MM.1S (cell line): ENCODE measurements at regions not wholly inside any gene's neighbourhood (a gene's known extent, or its start where the extent isn't known, plus 50 kb on each side); places are given as distances from the start of the nearest gene placed in this dataset.

Experiments used
- DNase-seq: peaks from one replicate; pipeline ENCODE4 v3.0.0-alpha.2; 2015
- H2AFZ ChIP-seq: fragments of 300-600 bp; sonication (generic); 2 replicates; pipeline ENCODE4 v1.6.0; 2016; ENCODE audit warnings: antibody characterized with exemption, low read length
- H3F3A ChIP-seq: fragments of 300-600 bp; sonication (generic); 2 replicates; pipeline ENCODE4 v1.6.1; 2016; ENCODE audit warnings: mild to moderate bottlenecking, antibody characterized with exemption, low read length, moderate library complexity, mixed read lengths; ENCODE audit not compliant: insufficient read depth
- H3K27ac ChIP-seq: fragments of 300-600 bp; sonication (generic); 2 replicates; pipeline ENCODE4 v1.5.1; 2016; ENCODE audit warnings: mild to moderate bottlenecking, low read length
- H3K27me3 ChIP-seq: fragments of 300-600 bp; sonication (generic); replicated peaks from 2 replicates; pipeline ENCODE4 v1.6.0; 2016; ENCODE audit warnings: low read length; ENCODE audit not compliant: insufficient read depth
- H3K36me3 ChIP-seq: fragments of 300-600 bp; sonication (generic); replicated peaks from 2 replicates; pipeline ENCODE4 v1.6.1; 2016; ENCODE audit warnings: mild to moderate bottlenecking, low read length, mixed read lengths; ENCODE audit not compliant: insufficient read depth
- H3K4me1 ChIP-seq: fragments of 300-600 bp; sonication (generic); 2 replicates; pipeline ENCODE4 v1.6.1; 2016; ENCODE audit warnings: low read length, mixed read lengths
- H3K4me2 ChIP-seq: fragments of 300-600 bp; sonication (generic); 2 replicates; pipeline ENCODE4 v1.6.0; 2016; ENCODE audit warnings: low read depth, low read length
- H3K4me3 ChIP-seq: fragments of 300-600 bp; sonication (generic); 2 replicates; pipeline ENCODE4 v1.5.1; 2016; ENCODE audit warnings: low read length, mixed read lengths
- H3K79me2 ChIP-seq: fragments of 300-600 bp; sonication (generic); 2 replicates; pipeline ENCODE4 v1.6.1; 2016; ENCODE audit warnings: mixed run types, low read length, mixed read lengths
- H3K9ac ChIP-seq: fragments of 300-600 bp; sonication (generic); 2 replicates; pipeline ENCODE4 v1.6.1; 2016; ENCODE audit warnings: low read length, mixed read lengths
- H3K9me2 ChIP-seq: fragments of 300-600 bp; sonication (generic); replicated peaks from 2 replicates; pipeline ENCODE4 v1.6.1; 2016; ENCODE audit warnings: mild to moderate bottlenecking, low read length, mixed read lengths; ENCODE audit not compliant: insufficient read depth
- H3K9me3 ChIP-seq: fragments of 300-600 bp; sonication (generic); replicated peaks from 2 replicates; pipeline ENCODE4 v1.6.1; 2016; ENCODE audit warnings: mild to moderate bottlenecking, low read length, mixed read lengths; ENCODE audit not compliant: insufficient read depth
- H4K20me1 ChIP-seq: fragments of 300-600 bp; sonication (generic); 2 replicates; pipeline ENCODE4 v1.6.1; 2016; ENCODE audit warnings: mild to moderate bottlenecking, low read length, moderate library complexity, mixed read lengths; ENCODE audit not compliant: insufficient read depth
- CTCF ChIP-seq: fragments of 300-600 bp; sonication (generic); IDR thresholded peaks from 2 replicates; pipeline ENCODE4 v1.5.1; 2016; ENCODE audit warnings: antibody characterized with exemption, low read length, mixed read lengths
- EZH2 ChIP-seq: fragments of 300-600 bp; sonication (generic); optimal IDR thresholded peaks from 2 replicates; pipeline ENCODE3; 2017; ENCODE audit warnings: low read depth, mild to moderate bottlenecking, antibody characterized with exemption, low read length, mixed read lengths
- EZH2phosphoT487 ChIP-seq: fragments of 300-600 bp; sonication (generic); IDR thresholded peaks from 2 replicates; pipeline ENCODE4 v1.6.1; 2018; ENCODE audit warnings: antibody characterized with exemption, low read length

DNA sequence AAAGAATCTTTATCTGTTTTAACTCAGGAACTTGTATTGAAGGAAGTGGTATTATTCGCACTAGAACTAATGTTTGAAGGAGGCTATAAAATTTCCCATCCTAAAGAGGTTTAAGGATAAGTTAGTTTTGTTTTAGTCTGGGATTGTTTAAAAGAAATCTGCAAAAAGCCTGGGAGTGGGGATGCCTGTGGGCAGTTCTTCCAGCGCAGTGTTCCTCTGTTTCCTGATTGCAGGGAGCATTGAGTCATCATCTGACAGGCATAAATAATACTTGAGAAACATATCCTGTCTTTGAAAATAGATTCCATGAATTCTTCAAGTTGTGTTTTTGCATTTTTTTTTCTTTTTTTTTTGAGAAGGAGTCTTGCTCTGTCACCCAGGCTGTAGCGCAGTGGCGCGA lies 350.8 kb upstream of the PTBP2 start:
- H3K9me2 ChIP-seq, result no peaks in the 10 kb centered on the region
- H3K36me3 ChIP-seq, result no peaks in the 10 kb centered on the region
- no peaks in the 10 kb centered on the region for H3K79me2 ChIP-seq
- no peaks in the 10 kb centered on the region for H3K4me1 ChIP-seq
- no peak for TF ChIP-seq EZH2
- TF ChIP-seq CTCF, result no peak
- TF ChIP-seq EZH2phosphoT487, result no peak
- H2AFZ ChIP-seq, result no peak overlapping the region
- H3K9ac ChIP-seq, result no peak overlapping the region
- no peak overlapping the region for H3K4me2 ChIP-seq
- H3K4me3 ChIP-seq, result no peak overlapping the region
- H3F3A ChIP-seq, result no peaks in the 10 kb centered on the region
- no peaks in the 10 kb centered on the region for H3K9me3 ChIP-seq
- H3K27ac ChIP-seq, result no peak overlapping the region
- H4K20me1 ChIP-seq, result no peaks in the 10 kb centered on the region
- no peaks in the 10 kb centered on the region for H3K27me3 ChIP-seq
- no peak for DNase-seq

GRCh38 chr1:96372881-96373280 lies 348.7 kb upstream of the PTBP2 start:
- Histone ChIP-seq H3K9me3 (no peaks in the 10 kb centered on the region), H4K20me1 (no peaks in the 10 kb centered on the region), H3K36me3 (no peaks in the 10 kb centered on the region), H3K4me2 (no peak overlapping the region), H3K4me3 (no peak overlapping the region), H2AFZ (no peak overlapping the region), H3K27ac (no peak overlapping the region), H3K4me1 (no peaks in the 10 kb centered on the region), H3F3A (no peaks in the 10 kb centered on the region), H3K9me2 (no peaks in the 10 kb centered on the region), H3K79me2 (no peaks in the 10 kb centered on the region), H3K9ac (no peak overlapping the region), H3K27me3 (no peaks in the 10 kb centered on the region)
- no peak for DNase-seq
- no peak for TF ChIP-seq EZH2phosphoT487
- TF ChIP-seq CTCF, result no peak
- TF ChIP-seq EZH2, result no peak

DNA sequence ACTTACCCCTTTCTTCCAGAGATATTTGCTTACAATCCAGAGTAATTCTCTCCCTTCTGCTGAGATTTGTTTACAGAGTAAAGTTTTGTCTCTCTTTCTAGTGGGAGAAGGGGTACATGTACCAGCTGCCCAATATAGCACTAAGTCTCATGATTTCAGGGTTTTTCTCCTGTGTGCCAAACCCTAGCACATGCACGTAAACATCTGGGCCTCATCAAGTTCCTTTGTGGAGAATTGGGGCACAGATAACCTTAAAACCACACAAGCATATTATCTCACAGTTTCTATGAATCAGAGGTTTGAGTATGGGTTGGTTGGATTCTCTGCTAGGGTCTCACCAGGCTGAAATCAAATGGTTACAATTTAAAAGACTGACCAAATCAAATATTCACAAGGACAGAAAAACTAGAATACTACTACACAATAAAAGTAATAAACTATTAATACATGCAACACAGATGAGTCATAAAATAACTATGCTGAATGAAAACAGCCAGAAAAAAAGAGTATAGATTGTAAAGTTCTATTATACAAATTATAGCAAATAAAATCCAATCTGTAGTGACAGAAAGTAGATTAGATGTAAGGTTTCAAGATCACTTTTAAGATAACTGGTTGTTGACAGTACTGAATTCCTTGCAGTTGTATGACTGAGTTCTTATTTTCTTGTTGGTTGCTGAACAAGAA lies 347.4 kb upstream of the PTBP2 start:
- H3K27me3 ChIP-seq, result no peaks in the 10 kb centered on the region
- H4K20me1 ChIP-seq, result no peaks in the 10 kb centered on the region
- no peak for TF ChIP-seq EZH2
- no peak for TF ChIP-seq CTCF
- TF ChIP-seq EZH2phosphoT487, result no peak
- H3K9me3 ChIP-seq, result no peaks in the 10 kb centered on the region
- H3K79me2 ChIP-seq, result no peaks in the 10 kb centered on the region
- no peaks in the 10 kb centered on the region for H3F3A ChIP-seq
- no peaks in the 10 kb centered on the region for H3K9me2 ChIP-seq
- H3K4me1 ChIP-seq, result no peaks in the 10 kb centered on the region
- no peak overlapping the region for H3K9ac ChIP-seq
- no peak overlapping the region for H2AFZ ChIP-seq
- DNase-seq, result no peak
- no peak overlapping the region for H3K4me3 ChIP-seq
- H3K4me2 ChIP-seq, result no peak overlapping the region
- no peak overlapping the region for H3K27ac ChIP-seq
- no peaks in the 10 kb centered on the region for H3K36me3 ChIP-seq
